ENCODE measurements at regions not wholly inside any gene's neighbourhood (a gene's known extent, or its start where the extent isn't known, plus 50 kb on each side); places are given as distances from the start of the nearest gene placed in this dataset.
A peak's percentile ranks its signal among the peaks of the same experiment; 100 is the strongest.

DNA sequence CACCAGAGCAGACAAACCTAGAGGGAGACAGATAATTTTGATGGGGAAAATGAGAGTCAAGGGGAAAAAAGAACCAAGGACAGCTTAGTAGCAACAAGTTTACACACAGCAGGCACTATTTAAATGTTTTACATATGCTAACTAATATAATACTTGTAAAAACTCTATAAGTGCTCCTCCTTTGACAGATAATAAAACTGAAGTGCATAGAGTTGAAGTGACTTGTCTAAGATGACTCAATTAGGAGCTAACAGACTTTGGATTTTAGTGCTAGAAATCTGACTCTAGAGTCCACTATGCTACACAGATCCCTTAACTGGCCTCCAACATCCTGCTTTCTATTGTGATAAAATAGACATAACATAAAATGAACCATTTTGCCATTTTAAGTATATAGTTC is 506.9 kb downstream of the SATB2 start:
- Histone ChIP-seq H3K36me3 (ENCODE audit: control insufficient read depth, insufficient read depth, low read length) (no peaks in the 10 kb centered on the region), H3K27me3 (ENCODE audit: control insufficient read depth, insufficient read depth, low read length) (no peaks in the 10 kb centered on the region), H3K4me3 (ENCODE audit: low read depth, low read length) (no peak overlapping the region)
- TF ChIP-seq, protein P1, sequence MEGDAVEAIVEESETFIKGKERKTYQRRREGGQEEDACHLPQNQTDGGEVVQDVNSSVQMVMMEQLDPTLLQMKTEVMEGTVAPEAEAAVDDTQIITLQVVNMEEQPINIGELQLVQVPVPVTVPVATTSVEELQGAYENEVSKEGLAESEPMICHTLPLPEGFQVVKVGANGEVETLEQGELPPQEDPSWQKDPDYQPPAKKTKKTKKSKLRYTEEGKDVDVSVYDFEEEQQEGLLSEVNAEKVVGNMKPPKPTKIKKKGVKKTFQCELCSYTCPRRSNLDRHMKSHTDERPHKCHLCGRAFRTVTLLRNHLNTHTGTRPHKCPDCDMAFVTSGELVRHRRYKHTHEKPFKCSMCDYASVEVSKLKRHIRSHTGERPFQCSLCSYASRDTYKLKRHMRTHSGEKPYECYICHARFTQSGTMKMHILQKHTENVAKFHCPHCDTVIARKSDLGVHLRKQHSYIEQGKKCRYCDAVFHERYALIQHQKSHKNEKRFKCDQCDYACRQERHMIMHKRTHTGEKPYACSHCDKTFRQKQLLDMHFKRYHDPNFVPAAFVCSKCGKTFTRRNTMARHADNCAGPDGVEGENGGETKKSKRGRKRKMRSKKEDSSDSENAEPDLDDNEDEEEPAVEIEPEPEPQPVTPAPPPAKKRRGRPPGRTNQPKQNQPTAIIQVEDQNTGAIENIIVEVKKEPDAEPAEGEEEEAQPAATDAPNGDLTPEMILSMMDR (IDR thresholded peaks at IDR 0.05; ENCODE audit: insufficient read depth, low read depth, low read length): no peak
- POLR2A ChIA-PET: no interaction called here
- no peak for DNase-seq (ENCODE audit: low read depth)
- CTCF ChIA-PET: no interaction called here

DNA sequence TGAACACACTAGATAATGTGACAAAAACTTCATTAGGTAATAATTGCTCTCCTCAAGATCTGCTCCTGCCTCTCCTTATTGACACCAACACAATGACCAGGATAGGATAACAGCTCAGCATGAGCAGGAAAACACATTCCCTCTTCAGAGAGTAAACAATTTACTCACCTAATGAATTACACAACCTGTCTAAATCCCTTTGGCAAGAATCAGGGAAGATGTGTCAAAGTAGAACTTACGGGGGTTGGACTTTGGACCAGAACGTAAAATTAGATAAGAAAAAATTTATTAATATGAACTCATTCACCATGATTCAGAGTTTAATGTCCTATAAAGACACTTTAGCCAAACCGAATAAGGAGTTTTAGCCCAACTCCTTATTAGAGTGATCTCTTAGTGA is 512.2 kb downstream of the SATB2 start:
- CTCF ChIA-PET: no interaction called here

DNA sequence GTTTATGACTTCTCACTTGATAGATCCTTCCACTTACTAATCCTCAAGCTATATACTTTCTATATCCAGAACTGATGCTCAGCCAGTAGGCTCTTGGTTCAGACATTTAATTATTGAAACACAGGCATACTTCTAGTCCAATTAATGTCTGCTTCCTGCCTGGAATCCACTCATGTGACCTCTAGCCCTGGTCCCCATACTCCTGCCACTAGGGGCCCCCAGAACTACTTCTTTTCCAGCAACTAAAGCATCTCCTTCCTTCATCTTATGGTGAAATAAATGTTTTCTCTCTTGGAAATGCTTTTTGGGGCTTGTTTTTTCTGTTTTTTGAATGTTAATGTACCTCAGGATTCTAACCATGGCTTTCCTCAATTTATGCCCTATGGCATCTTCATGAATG is 527.6 kb downstream of the SATB2 start:
- no peak for DNase-seq (ENCODE audit: low read depth)
- POLR2A ChIA-PET: no interaction called here
- Histone ChIP-seq H3K36me3 (ENCODE audit: control insufficient read depth, insufficient read depth, low read length) (no peaks in the 10 kb centered on the region), H3K27me3 (ENCODE audit: control insufficient read depth, insufficient read depth, low read length) (no peaks in the 10 kb centered on the region), H3K4me3 (ENCODE audit: low read depth, low read length) (no peak overlapping the region)
- CTCF ChIA-PET: interaction anchor here (0.7 kb wide), 1 partner anchor 11 kb away, joined by 3 read pairs; no protein-coding TSS in a partner anchor
- TF ChIP-seq, protein P1 (IDR thresholded peaks at IDR 0.05; ENCODE audit: insufficient read depth, low read depth, low read length): 0 out of 2 replicates have a peak, but pooled peaks have one; percentile 8

More for the DNA sequence above, 512.2 kb downstream of the SATB2 start:
- TF ChIP-seq, protein P1 (IDR thresholded peaks at IDR 0.05; ENCODE audit: insufficient read depth, low read depth, low read length): no peak
- DNase-seq (ENCODE audit: low read depth): no peak
- no peak overlapping the region for H3K4me3 ChIP-seq (ENCODE audit: low read depth, low read length)
- no peaks in the 10 kb centered on the region for H3K36me3 ChIP-seq (ENCODE audit: control insufficient read depth, insufficient read depth, low read length)
- POLR2A ChIA-PET: no interaction called here
- no peaks in the 10 kb centered on the region for H3K27me3 ChIP-seq (ENCODE audit: control insufficient read depth, insufficient read depth, low read length)

DNA sequence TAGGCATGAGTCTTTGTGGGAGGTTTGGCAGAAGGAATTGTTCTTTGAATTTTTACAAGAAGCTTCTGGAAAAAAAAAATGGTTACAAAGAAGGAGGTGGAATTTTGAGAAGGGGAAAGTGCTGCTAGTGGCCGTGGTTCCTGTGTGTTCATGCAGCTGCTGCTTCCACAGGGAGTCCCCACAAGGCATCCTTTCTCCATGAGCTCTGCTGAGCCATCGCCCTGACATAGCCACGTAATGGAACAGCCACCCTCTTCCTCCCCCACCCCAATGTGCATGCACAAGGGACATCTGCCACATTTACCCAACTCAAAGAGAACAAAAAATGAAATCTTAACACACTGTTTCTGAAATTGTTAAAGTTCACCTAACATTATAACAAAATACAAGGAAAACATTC is 529.7 kb downstream of the SATB2 start:
- POLR2A ChIA-PET: no interaction called here
- Histone ChIP-seq H3K4me3 (ENCODE audit: low read depth, low read length) (no peak overlapping the region), H3K36me3 (ENCODE audit: control insufficient read depth, insufficient read depth, low read length) (no peaks in the 10 kb centered on the region), H3K27me3 (ENCODE audit: control insufficient read depth, insufficient read depth, low read length) (no peaks in the 10 kb centered on the region)
- CTCF ChIA-PET: interaction anchor here (2.2 kb wide), 1 partner anchor 557 kb away, joined by 7 read pairs; no protein-coding TSS in a partner anchor
- DNase-seq (ENCODE audit: low read depth): no peak
- TF ChIP-seq, protein P1 (IDR thresholded peaks at IDR 0.05; ENCODE audit: insufficient read depth, low read depth, low read length): no peak

DNA sequence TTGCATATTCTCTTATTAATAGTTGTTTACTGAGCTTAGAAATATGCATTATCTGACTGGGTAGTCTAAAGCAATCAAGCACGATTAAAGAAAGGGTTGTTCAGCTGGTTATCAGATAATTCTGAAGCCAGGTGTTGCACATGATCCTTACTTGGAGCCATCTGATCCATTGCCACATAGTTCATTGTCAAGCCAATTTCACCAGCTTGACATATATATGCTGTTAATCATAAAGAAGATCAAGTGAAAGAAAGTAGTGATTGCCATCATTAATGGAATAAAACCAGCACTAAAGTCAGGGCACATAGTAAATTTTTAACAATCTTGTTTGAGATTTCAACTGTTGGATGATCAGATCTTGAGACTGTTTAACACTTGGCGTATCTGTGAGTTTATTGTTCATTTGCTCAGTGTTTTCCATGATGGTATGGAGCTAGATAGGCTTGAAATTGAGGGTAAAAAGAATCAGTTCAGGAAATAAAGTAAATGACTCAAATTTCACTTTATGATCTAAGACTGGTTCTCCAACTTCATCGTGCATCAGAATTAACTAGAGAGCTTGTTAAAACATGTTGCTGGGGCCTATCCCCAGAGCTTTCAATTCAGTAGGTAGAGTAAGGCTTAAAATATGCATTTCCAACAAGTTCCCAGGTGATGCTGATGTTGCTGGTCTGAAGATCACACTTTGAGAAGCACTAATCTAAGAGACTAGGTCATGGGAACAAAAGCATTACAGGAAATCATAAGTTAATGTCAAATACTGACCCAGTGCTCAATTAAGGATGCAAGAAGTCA is 539.6 kb downstream of the SATB2 start:
- ChIA-PET CTCF (no interaction called here), POLR2A (no interaction called here)
- Histone ChIP-seq H3K4me3 (ENCODE audit: low read depth, low read length) (no peak overlapping the region), H3K27me3 (ENCODE audit: control insufficient read depth, insufficient read depth, low read length) (no peaks in the 10 kb centered on the region), H3K36me3 (ENCODE audit: control insufficient read depth, insufficient read depth, low read length) (no peaks in the 10 kb centered on the region)
- no peak for DNase-seq (ENCODE audit: low read depth)
- TF ChIP-seq, protein P1 (IDR thresholded peaks at IDR 0.05; ENCODE audit: insufficient read depth, low read depth, low read length): no peak
